ENCODE measurements at regions not wholly inside any gene's neighbourhood (a gene's known extent, or its start where the extent isn't known, plus 50 kb on each side); places are given as distances from the start of the nearest gene placed in this dataset.

DNA sequence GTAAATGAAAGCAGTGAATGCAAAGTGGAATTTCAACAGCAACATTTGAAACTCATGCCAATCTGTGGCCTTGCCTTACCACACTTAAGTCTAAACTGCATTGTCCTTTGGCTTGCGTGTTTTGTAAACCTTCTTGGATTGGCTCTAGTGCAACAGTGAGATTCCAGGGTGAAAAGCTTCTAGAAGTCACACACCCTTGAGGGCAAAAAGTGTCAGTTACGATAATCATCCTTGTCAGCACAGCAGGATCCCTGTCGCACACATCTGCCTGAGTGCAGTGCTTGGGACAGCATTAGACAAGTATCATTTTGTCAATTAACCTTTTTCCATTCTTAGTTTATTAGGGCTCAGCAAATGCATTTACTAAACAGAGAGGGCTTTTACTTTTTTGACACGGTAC lies 243.4 kb upstream of the PTBP2 start:
- TF ChIP-seq, protein P1, sequence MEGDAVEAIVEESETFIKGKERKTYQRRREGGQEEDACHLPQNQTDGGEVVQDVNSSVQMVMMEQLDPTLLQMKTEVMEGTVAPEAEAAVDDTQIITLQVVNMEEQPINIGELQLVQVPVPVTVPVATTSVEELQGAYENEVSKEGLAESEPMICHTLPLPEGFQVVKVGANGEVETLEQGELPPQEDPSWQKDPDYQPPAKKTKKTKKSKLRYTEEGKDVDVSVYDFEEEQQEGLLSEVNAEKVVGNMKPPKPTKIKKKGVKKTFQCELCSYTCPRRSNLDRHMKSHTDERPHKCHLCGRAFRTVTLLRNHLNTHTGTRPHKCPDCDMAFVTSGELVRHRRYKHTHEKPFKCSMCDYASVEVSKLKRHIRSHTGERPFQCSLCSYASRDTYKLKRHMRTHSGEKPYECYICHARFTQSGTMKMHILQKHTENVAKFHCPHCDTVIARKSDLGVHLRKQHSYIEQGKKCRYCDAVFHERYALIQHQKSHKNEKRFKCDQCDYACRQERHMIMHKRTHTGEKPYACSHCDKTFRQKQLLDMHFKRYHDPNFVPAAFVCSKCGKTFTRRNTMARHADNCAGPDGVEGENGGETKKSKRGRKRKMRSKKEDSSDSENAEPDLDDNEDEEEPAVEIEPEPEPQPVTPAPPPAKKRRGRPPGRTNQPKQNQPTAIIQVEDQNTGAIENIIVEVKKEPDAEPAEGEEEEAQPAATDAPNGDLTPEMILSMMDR (IDR thresholded peaks at IDR 0.05; ENCODE audit: low read depth, low read length) = no peak
- TF ChIP-seq EZH2phosphoT487 (IDR thresholded peaks at IDR 0.05; ENCODE audit: low read depth) = no peak
